GM18858 (cell line): ENCODE measurements at regions not wholly inside any gene's neighbourhood (a gene's known extent, or its start where the extent isn't known, plus 50 kb on each side); places are given as distances from the start of the nearest gene placed in this dataset.

Source experiments
- ATAC-seq: cut with Tn5 transposase; IDR thresholded peaks from one replicate; pipeline ENCODE4 v1.9.1; 2021; ENCODE audit not compliant: unreplicated experiment

- no peak for ATAC-seq
Measured at GRCh38 chr4:58561170-58561569, 1451.0 kb upstream of the IGFBP7 start.

DNA sequence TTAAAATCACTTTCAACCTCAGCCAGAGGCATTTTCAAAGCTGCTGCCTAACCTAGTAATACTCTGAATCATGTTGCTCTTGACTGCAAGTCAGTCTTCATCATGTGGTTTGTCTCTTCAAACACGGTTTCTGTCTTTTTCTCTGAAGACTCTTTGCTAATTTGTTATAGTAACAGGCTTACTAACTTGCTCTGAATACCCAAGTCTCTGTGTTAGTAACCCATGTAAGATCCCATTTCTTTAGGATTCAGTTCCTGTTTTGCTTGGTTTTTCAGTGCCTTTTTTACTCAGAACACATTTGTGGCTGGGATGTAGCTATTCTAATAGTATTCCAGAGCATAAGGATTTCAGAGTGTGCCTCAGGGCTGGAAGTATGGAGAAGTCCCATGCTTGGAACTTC, 1450.6 kb upstream of the IGFBP7 start:
- ATAC-seq: no peak

DNA sequence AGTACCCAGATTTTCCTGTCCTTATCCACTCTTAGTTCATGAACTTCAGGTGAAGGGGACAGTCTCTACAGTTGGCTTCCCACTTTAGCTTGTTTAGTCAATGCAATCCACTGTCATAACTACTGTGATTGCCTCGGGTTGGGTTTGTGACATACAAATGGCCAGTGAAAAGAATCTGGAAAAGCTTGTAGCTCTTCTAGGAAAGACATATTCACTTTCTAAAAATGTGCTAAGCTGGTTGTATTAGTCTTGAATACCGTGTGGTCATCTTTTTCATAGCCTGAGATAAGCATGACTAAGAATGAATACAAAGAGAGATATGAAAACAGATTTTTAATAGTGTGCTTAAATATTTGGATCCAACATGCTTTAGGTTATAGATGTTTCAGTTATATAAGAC, 1443.5 kb upstream of the IGFBP7 start:
- ATAC-seq: no peak

DNA sequence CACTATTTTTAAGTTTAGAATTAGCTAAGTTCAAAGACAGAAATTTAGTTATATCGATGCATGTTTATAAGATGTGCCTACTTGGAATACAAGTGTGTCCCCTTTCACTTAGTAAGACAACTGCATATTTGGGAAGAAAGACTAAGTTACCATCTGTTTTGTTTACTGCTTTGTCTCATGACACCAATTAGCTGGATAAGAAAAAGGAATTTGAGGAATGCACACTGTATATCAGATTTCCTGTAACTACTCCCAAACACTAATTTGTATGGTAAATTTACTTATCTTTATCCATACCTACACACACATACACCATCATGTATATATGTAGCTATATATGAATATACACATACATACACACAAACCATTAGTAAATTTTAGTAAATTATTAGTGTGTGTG, 1442.8 kb upstream of the IGFBP7 start:
- ATAC-seq: no peak

DNA sequence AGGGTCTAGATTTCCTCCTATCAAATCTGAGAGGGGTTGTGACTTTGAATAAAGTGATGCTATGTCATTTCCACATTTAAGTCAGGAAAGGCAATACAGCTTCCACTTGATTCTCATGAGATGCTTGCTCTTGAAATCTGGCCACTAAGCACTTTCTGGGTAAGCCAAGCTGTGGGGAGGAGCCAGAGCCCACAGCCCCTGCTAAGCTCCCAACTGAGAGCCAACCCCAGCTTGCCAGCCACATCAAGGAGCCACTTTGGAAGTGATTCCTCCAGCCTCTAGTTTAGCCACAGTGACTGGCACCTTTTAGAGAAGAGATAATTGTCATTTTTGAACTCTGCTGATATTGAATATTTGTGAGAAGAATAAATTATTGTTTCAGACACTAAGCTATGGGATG, 1441.5 kb upstream of the IGFBP7 start:
- no peak for ATAC-seq

- ATAC-seq: no peak
Measured at GRCh38 chr4:58543465-58543864, 1433.3 kb upstream of the IGFBP7 start.

DNA sequence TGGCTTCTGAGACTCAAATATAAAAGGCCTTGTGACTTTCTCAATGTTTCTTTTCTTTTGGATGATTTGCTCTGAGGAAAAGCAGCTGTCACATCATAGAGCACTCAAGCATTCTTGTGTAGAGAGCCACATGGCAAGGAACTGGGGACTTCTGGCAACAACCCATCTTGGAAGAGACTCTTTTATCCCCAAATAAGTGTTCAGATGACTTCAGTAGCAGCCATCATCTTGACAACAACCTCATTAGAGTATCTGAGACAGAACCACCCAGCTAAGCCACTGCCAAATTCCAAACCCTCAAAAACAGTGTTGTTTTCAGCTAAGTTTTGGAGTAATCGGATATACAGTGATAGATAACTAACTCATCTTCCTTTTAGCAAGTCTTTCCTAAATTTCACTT, 1431.7 kb upstream of the IGFBP7 start:
- no peak for ATAC-seq

GRCh38 chr4:58522765-58523382, 1412.7 kb upstream of the IGFBP7 start:
- no peak for ATAC-seq

GRCh38 chr4:58515226-58515625, 1405.0 kb upstream of the IGFBP7 start:
- ATAC-seq: no peak

DNA sequence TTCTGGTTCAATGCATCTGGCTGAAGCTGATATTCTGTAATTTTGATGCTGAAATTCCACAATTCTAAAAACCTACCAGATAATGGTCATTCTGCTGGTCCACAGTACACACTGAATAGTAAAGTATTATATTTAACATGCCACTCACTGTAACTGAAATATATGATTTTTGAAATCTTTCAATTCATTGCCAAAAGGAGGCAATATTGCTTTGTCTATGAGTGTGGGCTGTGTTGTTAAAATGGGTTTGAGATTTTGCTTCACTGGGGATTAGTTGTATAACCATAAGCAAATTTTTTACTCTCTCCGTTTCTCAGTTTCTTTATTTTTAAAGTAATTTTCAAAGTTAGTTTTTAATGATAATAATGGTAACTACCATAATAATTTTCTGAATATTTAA, 1404.1 kb upstream of the IGFBP7 start:
- ATAC-seq: no peak

DNA sequence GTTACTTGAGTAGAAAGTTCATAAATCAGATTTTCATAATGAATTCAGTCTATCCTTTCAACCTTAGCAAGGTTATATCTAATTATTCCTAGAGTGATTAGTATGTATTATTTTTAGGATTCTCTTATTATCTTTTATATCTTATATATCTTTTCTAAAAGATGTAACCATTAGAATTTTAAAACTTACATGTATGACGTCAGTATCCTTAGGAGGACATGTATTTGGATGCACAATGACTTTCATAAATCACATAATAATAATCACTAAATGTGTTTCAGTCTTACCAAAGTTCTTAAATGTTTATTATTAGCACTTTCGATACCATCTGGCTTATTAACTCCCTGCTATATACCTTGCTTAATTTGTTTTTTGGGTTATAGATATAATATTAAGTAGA, 1400.5 kb upstream of the IGFBP7 start:
- ATAC-seq: no peak

GRCh38 chr4:58507079-58507478, 1396.9 kb upstream of the IGFBP7 start:
- ATAC-seq: no peak

DNA sequence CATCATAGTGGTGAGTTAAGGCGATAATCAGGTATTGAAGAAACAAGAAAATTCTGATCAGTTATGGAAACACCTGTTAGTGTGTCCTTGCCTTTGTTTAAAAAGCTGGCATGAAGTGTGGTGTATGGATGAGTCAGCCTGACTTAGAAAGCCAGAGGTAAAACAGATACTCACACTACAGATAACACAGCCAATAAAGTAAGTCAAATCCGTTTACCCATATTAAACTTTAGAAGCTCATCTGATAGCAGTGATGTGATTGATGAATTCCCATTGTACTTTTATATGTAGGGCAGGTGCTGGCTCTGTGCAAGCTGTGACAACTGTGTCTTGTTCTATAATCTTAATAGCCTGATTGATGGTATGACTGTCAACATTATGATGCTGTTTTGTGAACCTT, 1392.7 kb upstream of the IGFBP7 start:
- no peak for ATAC-seq

DNA sequence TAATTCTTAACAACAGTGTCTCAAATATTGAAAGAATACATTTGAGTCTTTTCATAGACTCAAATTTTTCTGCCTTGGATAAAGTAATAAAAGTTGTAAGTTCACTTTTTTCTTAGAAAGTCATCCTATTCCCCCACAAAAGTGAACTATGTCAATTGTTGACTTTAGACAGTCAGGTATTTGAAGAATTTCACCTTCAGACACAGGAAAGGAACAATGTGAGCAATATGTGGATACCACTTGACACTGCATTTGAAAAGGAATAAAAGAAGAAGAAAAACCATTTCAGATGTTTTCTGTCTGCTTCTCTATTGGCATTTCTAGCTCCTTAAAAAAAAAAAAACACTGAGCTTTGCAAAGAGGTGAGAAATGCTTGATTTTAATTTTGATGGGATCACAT, 1389.0 kb upstream of the IGFBP7 start:
- ATAC-seq: no peak

GRCh38 chr4:58491620-58492019, 1381.4 kb upstream of the IGFBP7 start:
- no peak for ATAC-seq

- no peak for ATAC-seq
Measured at GRCh38 chr4:58477950-58478349, 1367.8 kb upstream of the IGFBP7 start.

GRCh38 chr4:58477513-58477912, 1367.3 kb upstream of the IGFBP7 start:
- ATAC-seq: no peak

- no peak for ATAC-seq
Measured at GRCh38 chr4:58475097-58475496, 1364.9 kb upstream of the IGFBP7 start.

DNA sequence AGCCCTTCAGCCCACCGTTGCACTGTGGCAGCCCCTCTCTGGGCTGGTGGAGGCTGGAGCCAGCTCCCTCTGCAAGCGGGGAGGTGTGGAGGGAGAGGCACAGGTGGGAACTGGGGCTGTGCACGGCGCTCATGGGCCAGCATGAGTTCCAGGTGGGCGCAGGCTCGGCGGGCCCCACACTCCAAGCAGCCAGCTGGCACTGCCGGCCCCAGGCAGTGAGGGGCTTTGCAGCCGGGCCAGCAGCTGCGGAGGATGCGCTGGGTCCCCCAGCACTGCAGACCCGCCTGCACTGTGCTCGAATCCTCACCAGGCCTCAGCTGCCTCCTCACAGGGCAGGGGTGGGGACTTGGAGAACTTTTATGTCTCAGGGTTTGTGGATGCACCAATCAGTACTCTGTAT, 1354.8 kb upstream of the IGFBP7 start:
- ATAC-seq: no peak

GRCh38 chr4:58456727-58457384, 1346.7 kb upstream of the IGFBP7 start:
- no peak for ATAC-seq

DNA sequence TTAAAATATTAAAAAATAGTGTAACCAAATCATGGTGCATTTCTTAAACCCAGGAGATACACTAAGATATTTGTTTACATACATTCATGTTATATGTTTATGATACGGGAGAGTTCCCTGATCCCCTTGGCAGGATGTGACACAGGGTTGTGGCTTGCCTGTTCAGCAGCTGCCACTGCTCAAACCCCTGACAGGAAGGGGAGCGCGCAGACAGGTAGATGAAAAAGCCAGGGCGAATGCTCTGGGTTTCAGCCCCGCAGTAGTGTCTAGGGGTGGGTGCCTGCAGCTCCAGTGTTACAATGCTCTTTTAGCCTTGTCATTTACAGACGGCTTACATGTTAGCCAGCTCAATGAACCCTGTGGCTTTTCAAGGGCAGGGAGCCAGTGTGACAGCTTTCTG, 1343.8 kb upstream of the IGFBP7 start:
- peak; percentile 42 for ATAC-seq

GRCh38 chr4:58451707-58452106, 1341.5 kb upstream of the IGFBP7 start:
- ATAC-seq: no peak

DNA sequence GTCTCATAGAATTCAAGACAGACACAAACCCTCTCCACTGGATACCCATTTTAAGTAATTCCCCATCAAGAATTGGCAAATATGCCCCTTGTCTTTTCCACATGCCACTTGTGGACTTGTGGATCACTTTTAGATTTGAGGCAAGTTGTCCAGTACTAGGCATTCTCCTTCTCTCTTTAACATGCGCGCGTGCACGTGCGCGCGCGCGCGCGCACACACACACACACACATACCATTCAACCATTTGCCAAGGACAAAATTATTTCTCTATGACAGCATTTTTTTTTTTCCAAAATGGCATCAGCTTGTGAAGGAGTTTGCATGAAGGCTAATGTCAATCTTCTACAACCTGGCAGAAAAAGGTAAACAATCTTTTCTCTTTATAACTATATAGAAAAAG, 1325.7 kb upstream of the IGFBP7 start:
- no peak for ATAC-seq
